DOHH2 (cell line): ENCODE measurements at regions not wholly inside any gene's neighbourhood (a gene's known extent, or its start where the extent isn't known, plus 50 kb on each side); places are given as distances from the start of the nearest gene placed in this dataset.

Experiments
- EZH2phosphoT487 ChIP-seq: fragments of 200-600 bp; sonication (generic); IDR thresholded peaks from 2 replicates; pipeline ENCODE4 v1.6.1; 2017; ENCODE audit warnings: borderline replicate concordance, mild to moderate bottlenecking, antibody characterized with exemption, low read length, moderate library complexity, mixed read lengths
- TF ChIP-seq, protein P1 (sequence below): fragments of 200-600 bp; sonication (generic); IDR thresholded peaks from one replicate; pipeline ENCODE4 v1.5.1; 2014; ENCODE audit warnings: antibody characterized with exemption, mild to moderate bottlenecking, low read depth, low read length; ENCODE audit not compliant: poor library complexity, severe bottlenecking

DNA sequence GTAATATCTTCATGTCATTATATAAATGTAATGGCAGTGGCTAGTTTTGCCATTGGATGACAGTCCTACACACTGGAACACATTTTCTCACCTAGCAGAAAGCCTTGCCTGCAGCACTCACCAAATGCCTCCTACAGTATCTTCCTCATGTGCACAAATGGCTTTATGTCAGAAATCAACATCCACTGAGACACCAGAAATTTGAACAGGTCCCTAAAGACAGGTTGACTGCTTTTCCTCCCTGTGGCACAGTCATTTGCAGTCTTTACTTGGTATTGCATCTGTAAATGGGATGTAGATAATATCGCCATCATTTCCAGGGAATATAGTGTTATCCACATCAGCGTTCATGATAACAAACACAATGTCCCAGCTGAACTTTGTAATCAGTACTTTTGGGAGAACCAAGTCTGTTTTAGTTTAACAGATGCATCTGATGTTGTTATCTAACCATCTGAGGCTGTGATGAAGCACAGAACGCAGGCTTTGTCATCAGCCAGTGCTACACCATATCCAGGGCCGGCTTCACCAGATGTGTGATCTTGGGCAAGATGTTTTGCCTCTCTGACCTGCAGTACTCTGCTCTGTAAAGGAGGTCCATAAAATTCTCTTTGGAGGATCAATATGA, 83.9 kb upstream of the TAS2R1 start:
- no peak for TF ChIP-seq EZH2phosphoT487
- TF ChIP-seq, protein P1, sequence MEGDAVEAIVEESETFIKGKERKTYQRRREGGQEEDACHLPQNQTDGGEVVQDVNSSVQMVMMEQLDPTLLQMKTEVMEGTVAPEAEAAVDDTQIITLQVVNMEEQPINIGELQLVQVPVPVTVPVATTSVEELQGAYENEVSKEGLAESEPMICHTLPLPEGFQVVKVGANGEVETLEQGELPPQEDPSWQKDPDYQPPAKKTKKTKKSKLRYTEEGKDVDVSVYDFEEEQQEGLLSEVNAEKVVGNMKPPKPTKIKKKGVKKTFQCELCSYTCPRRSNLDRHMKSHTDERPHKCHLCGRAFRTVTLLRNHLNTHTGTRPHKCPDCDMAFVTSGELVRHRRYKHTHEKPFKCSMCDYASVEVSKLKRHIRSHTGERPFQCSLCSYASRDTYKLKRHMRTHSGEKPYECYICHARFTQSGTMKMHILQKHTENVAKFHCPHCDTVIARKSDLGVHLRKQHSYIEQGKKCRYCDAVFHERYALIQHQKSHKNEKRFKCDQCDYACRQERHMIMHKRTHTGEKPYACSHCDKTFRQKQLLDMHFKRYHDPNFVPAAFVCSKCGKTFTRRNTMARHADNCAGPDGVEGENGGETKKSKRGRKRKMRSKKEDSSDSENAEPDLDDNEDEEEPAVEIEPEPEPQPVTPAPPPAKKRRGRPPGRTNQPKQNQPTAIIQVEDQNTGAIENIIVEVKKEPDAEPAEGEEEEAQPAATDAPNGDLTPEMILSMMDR = no peak
